ENCODE measurements at regions not wholly inside any gene's neighbourhood (a gene's known extent, or its start where the extent isn't known, plus 50 kb on each side); places are given as distances from the start of the nearest gene placed in this dataset.

DNA sequence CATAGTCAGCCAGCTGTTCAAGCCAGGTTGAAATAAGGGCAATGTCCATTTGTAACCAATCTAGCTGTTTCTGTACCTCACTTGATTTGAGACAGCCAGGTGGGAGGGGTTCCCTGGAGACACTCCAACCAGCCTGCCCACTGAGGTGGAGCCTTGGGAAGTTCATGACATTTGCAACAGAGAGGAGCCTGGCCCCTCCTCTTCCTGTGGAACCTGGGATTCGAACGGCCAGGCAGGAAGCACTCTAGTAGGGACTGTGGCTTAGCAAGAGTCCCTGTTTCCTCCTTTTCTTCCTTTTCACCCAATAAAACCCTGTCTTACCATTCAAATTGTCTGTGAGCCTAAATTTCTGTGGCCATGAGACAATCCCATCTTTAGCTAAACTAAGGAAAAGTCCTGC, 312.3 kb upstream of the NMUR2 start:
- Histone ChIP-seq H3K4me2 (ENCODE audit: low read depth, low read length) (no peak overlapping the region), H4K20me1 (ENCODE audit: insufficient read depth, low read length) (no peaks in the 10 kb centered on the region), H3K9me3 (ENCODE audit: low read length) (peaks cover 71% of the 10 kb centered on the region), H3K9ac (ENCODE audit: insufficient read depth, low read depth, low read length) (no peak overlapping the region), H3K27me3 (ENCODE audit: control insufficient read depth in 1 of 2, insufficient read depth in 2 of 2, low read length in 2 of 2) (no peaks in the 10 kb centered on the region), H2AFZ (ENCODE audit: low read length) (no peak overlapping the region), H3K79me2 (ENCODE audit: insufficient read depth, low read length) (no peaks in the 10 kb centered on the region), H3K36me3 (replicated peaks in 1 of 2; ENCODE audit: control insufficient read depth in 1 of 2, insufficient read depth in 2 of 2, low read length in 2 of 2) (no peaks in the 10 kb centered on the region), H3K4me3 (replicated peaks in 1 of 3; ENCODE audit: insufficient read depth in 1 of 3, low read depth in 2 of 3, low read length in 3 of 3) (no peak overlapping the region), H3K4me1 (ENCODE audit: insufficient read depth, low read length) (no peaks in the 10 kb centered on the region), H3K27ac (ENCODE audit: extremely low read length, insufficient read depth, low read length) (no peak overlapping the region)
- ATAC-seq, result no peak
- ChIA-PET CTCF (ENCODE audit: low intra/inter-chr PET ratio, low total read pairs) (no interaction called here), POLR2A (no interaction called here)
- FAIRE-seq, result no peak
- in situ Hi-C loops (cut with HindIII; ENCODE audit: extremely low pct_ligation_motif_present, low pct_unique_long_range_greater_than_20kb), result no loop called here
- no TSS peak for BruUV-seq (replicated peaks)
- WGBS (ENCODE audit: low lambda C conversion rate), result 8% methylated on average over 2 of the region's 2 CpGs
- no peak for DNase-seq (ENCODE audit: low spot score)
- intact Hi-C loops (cut with micrococcal nuclease; ENCODE audit: unreplicated experiment), result loop anchor here (1.0 kb wide), 1 partner anchor 28 kb away; no protein-coding TSS in a partner anchor
- TF ChIP-seq PAX8 (CRISPR knock-in tag; IDR thresholded peaks at IDR 0.05; ENCODE audit: borderline replicate concordance) (no peak), ZNF234 (CRISPR knock-in tag; conservative IDR thresholded peaks at IDR 0.05) (no peak), ZNF703 (CRISPR knock-in tag; IDR thresholded peaks at IDR 0.05; ENCODE audit: borderline replicate concordance) (no peak), NFE2L1 (CRISPR knock-in tag; IDR thresholded peaks at IDR 0.05; ENCODE audit: borderline replicate concordance) (no peak), RARA (CRISPR knock-in tag; IDR thresholded peaks at IDR 0.05) (no peak), ZNF362 (CRISPR knock-in tag; IDR thresholded peaks at IDR 0.05; ENCODE audit: borderline replicate concordance) (no peak), CAMTA2 (CRISPR knock-in tag; IDR thresholded peaks at IDR 0.05; ENCODE audit: borderline replicate concordance) (no peak), RBFOX2 (IDR thresholded peaks at IDR 0.05; ENCODE audit: low read depth, low read length) (no peak), IKZF1 (IDR thresholded peaks at IDR 0.05) (no peak), ZFP36 (IDR thresholded peaks at IDR 0.05; ENCODE audit: borderline replicate concordance, low read depth, low read length, partially characterized antibody) (no peak), JUN (CRISPR knock-in tag; IDR thresholded peaks at IDR 0.05) (no peak), ZNF10 (CRISPR knock-in tag; IDR thresholded peaks at IDR 0.05; ENCODE audit: borderline replicate concordance, low read depth) (no peak), NR1H2 (CRISPR knock-in tag; IDR thresholded peaks at IDR 0.05; ENCODE audit: borderline replicate concordance, low read depth) (no peak)
- TF ChIP-seq, protein P1, sequence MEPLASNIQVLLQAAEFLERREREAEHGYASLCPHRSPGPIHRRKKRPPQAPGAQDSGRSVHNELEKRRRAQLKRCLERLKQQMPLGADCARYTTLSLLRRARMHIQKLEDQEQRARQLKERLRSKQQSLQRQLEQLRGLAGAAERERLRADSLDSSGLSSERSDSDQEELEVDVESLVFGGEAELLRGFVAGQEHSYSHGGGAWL (CRISPR knock-in tag; IDR thresholded peaks at IDR 0.05), result no peak
- TF ChIP-seq, protein P2, sequence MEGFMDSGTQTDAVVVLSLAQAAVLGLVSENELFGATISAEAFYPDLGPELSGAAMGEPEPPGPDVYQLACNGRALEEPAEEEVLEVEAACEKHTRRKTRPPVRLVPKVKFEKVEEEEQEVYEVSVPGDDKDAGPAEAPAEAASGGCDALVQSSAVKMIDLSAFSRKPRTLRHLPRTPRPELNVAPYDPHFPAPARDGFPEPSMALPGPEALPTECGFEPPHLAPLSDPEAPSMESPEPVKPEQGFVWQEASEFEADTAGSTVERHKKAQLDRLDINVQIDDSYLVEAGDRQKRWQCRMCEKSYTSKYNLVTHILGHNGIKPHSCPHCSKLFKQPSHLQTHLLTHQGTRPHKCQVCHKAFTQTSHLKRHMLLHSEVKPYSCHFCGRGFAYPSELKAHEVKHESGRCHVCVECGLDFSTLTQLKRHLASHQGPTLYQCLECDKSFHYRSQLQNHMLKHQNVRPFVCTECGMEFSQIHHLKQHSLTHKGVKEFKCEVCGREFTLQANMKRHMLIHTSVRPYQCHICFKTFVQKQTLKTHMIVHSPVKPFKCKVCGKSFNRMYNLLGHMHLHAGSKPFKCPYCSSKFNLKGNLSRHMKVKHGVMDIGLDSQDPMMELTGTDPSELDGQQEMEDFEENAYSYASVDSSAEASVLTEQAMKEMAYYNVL (CRISPR knock-in tag; IDR thresholded peaks at IDR 0.05; ENCODE audit: borderline replicate concordance), result no peak
- TF ChIP-seq, protein P3, sequence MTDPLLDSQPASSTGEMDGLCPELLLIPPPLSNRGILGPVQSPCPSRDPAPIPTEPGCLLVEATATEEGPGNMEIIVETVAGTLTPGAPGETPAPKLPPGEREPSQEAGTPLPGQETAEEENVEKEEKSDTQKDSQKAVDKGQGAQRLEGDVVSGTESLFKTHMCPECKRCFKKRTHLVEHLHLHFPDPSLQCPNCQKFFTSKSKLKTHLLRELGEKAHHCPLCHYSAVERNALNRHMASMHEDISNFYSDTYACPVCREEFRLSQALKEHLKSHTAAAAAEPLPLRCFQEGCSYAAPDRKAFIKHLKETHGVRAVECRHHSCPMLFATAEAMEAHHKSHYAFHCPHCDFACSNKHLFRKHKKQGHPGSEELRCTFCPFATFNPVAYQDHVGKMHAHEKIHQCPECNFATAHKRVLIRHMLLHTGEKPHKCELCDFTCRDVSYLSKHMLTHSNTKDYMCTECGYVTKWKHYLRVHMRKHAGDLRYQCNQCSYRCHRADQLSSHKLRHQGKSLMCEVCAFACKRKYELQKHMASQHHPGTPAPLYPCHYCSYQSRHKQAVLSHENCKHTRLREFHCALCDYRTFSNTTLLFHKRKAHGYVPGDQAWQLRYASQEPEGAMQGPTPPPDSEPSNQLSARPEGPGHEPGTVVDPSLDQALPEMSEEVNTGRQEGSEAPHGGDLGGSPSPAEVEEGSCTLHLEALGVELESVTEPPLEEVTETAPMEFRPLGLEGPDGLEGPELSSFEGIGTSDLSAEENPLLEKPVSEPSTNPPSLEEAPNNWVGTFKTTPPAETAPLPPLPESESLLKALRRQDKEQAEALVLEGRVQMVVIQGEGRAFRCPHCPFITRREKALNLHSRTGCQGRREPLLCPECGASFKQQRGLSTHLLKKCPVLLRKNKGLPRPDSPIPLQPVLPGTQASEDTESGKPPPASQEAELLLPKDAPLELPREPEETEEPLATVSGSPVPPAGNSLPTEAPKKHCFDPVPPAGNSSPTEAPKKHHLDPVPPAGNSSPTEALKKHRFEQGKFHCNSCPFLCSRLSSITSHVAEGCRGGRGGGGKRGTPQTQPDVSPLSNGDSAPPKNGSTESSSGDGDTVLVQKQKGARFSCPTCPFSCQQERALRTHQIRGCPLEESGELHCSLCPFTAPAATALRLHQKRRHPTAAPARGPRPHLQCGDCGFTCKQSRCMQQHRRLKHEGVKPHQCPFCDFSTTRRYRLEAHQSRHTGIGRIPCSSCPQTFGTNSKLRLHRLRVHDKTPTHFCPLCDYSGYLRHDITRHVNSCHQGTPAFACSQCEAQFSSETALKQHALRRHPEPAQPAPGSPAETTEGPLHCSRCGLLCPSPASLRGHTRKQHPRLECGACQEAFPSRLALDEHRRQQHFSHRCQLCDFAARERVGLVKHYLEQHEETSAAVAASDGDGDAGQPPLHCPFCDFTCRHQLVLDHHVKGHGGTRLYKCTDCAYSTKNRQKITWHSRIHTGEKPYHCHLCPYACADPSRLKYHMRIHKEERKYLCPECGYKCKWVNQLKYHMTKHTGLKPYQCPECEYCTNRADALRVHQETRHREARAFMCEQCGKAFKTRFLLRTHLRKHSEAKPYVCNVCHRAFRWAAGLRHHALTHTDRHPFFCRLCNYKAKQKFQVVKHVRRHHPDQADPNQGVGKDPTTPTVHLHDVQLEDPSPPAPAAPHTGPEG (CRISPR knock-in tag; IDR thresholded peaks at IDR 0.05), result no peak
